ENCODE measurements at regions not wholly inside any gene's neighbourhood (a gene's known extent, or its start where the extent isn't known, plus 50 kb on each side); places are given as distances from the start of the nearest gene placed in this dataset.

DNA sequence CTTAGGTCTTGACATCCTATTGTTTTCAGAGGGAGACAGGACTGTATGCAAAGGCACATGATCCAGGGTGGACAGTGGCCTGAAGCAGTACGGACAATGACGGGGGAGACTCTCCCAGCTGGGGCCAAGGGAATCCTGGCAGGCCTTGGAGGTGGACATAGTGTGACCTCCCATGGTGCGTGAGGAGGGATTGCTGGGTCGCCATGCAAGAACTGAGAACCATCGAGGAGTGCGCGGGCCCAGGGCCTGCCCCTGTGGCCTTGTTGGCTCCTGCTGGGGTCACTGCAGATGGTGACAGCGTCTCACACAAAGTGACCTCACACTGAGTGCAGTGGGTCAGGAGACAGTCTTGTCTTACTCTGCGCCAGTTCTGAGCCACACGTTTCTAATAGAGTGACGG, 192.4 kb downstream of the GADD45G start:
- POLR2A ChIA-PET = interaction anchor here (0.6 kb wide), 1 partner anchor 51 kb away, joined by 4 read pairs; no protein-coding TSS in a partner anchor
- CTCF ChIA-PET = interaction anchor here (0.9 kb wide), 1 partner anchor 302 kb away, joined by 3 read pairs; no protein-coding TSS in a partner anchor

More for the DNA sequence above, 192.4 kb downstream of the GADD45G start:
- no peak for DNase-seq
- Histone ChIP-seq H3K9me2 (no peaks in the 10 kb centered on the region), H3F3A (replicated peaks; ENCODE audit: insufficient read depth) (no peaks in the 10 kb centered on the region), H3K36me3 (replicated peaks in 1 of 2; ENCODE audit: control insufficient read depth in 1 of 2, insufficient read depth in 2 of 2, low read length in 1 of 2) (no peaks in the 10 kb centered on the region), H3K4me2 (no peak overlapping the region), H3K4me3 (ENCODE audit: low read depth in 2 of 2, low read length in 1 of 2) (no peak overlapping the region), H4K20me1 (ENCODE audit: insufficient read depth) (no peaks in the 10 kb centered on the region), H3K9me3 (no peaks in the 10 kb centered on the region), H3K27ac (ENCODE audit: low read depth in 2 of 2, low read length in 1 of 2) (no peak overlapping the region; a peak in 1 of 4 replicates), H3K79me2 (ENCODE audit: insufficient read depth) (no peaks in the 10 kb centered on the region), H2AFZ (ENCODE audit: low read depth) (no peak overlapping the region), H3K4me1 (ENCODE audit: control insufficient read depth in 1 of 2, insufficient read depth in 2 of 2, low read depth in 1 of 2, low read length in 1 of 2) (peaks cover 0 to 26% of the 10 kb centered on the region in 2 experiments; a peak in 1 of 4 replicates), H3K9ac (no peak overlapping the region), H3K27me3 (ENCODE audit: insufficient read depth) (no peaks in the 10 kb centered on the region)
- TF ChIP-seq RAD21 (IDR thresholded peaks at IDR 0.05; ENCODE audit: low read length) = no peak
- no peak for TF ChIP-seq NRF1 (IDR thresholded peaks at IDR 0.05; ENCODE audit: low read depth, low read length)
- no peak for TF ChIP-seq CHD2 (IDR thresholded peaks at IDR 0.05; ENCODE audit: low read length, partially characterized antibody)
- TF ChIP-seq NFIC (IDR thresholded peaks at IDR 0.05; ENCODE audit: borderline replicate concordance) = no peak
- TF ChIP-seq, protein P1, sequence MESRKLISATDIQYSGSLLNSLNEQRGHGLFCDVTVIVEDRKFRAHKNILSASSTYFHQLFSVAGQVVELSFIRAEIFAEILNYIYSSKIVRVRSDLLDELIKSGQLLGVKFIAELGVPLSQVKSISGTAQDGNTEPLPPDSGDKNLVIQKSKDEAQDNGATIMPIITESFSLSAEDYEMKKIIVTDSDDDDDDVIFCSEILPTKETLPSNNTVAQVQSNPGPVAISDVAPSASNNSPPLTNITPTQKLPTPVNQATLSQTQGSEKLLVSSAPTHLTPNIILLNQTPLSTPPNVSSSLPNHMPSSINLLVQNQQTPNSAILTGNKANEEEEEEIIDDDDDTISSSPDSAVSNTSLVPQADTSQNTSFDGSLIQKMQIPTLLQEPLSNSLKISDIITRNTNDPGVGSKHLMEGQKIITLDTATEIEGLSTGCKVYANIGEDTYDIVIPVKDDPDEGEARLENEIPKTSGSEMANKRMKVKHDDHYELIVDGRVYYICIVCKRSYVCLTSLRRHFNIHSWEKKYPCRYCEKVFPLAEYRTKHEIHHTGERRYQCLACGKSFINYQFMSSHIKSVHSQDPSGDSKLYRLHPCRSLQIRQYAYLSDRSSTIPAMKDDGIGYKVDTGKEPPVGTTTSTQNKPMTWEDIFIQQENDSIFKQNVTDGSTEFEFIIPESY (IDR thresholded peaks at IDR 0.05; ENCODE audit: borderline replicate concordance, low read depth) = no peak
- TF ChIP-seq TEAD4 (IDR thresholded peaks at IDR 0.05; ENCODE audit: borderline replicate concordance, insufficient read depth) = no peak
- TF ChIP-seq RXRA (IDR thresholded peaks at IDR 0.05; ENCODE audit: borderline replicate concordance, low read depth) = no peak
- no peak for TF ChIP-seq JUND (IDR thresholded peaks at IDR 0.05)
- no peak for TF ChIP-seq FOSL2 (IDR thresholded peaks at IDR 0.05; ENCODE audit: borderline replicate concordance, low read depth)
- TF ChIP-seq, protein P2, sequence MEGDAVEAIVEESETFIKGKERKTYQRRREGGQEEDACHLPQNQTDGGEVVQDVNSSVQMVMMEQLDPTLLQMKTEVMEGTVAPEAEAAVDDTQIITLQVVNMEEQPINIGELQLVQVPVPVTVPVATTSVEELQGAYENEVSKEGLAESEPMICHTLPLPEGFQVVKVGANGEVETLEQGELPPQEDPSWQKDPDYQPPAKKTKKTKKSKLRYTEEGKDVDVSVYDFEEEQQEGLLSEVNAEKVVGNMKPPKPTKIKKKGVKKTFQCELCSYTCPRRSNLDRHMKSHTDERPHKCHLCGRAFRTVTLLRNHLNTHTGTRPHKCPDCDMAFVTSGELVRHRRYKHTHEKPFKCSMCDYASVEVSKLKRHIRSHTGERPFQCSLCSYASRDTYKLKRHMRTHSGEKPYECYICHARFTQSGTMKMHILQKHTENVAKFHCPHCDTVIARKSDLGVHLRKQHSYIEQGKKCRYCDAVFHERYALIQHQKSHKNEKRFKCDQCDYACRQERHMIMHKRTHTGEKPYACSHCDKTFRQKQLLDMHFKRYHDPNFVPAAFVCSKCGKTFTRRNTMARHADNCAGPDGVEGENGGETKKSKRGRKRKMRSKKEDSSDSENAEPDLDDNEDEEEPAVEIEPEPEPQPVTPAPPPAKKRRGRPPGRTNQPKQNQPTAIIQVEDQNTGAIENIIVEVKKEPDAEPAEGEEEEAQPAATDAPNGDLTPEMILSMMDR (IDR thresholded peaks at IDR 0.05) = no peak
- TF ChIP-seq TAF1 (IDR thresholded peaks at IDR 0.05; ENCODE audit: borderline replicate concordance, low read depth, low read length) = no peak
- TF ChIP-seq, protein P3, sequence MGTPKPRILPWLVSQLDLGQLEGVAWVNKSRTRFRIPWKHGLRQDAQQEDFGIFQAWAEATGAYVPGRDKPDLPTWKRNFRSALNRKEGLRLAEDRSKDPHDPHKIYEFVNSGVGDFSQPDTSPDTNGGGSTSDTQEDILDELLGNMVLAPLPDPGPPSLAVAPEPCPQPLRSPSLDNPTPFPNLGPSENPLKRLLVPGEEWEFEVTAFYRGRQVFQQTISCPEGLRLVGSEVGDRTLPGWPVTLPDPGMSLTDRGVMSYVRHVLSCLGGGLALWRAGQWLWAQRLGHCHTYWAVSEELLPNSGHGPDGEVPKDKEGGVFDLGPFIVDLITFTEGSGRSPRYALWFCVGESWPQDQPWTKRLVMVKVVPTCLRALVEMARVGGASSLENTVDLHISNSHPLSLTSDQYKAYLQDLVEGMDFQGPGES (IDR thresholded peaks at IDR 0.05; ENCODE audit: low read depth, low read length) = no peak
- TF ChIP-seq, protein P4, sequence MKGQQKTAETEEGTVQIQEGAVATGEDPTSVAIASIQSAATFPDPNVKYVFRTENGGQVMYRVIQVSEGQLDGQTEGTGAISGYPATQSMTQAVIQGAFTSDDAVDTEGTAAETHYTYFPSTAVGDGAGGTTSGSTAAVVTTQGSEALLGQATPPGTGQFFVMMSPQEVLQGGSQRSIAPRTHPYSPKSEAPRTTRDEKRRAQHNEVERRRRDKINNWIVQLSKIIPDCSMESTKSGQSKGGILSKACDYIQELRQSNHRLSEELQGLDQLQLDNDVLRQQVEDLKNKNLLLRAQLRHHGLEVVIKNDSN (IDR thresholded peaks at IDR 0.05; ENCODE audit: borderline replicate concordance, low read depth) = no peak
- TF ChIP-seq TCF12 (IDR thresholded peaks at IDR 0.05) = no peak
- no peak for TF ChIP-seq RFX5 (IDR thresholded peaks at IDR 0.05; ENCODE audit: low read length)
- no peak for TF ChIP-seq MEF2A (IDR thresholded peaks at IDR 0.05; ENCODE audit: borderline replicate concordance, low read depth)
- TF ChIP-seq, protein P5, sequence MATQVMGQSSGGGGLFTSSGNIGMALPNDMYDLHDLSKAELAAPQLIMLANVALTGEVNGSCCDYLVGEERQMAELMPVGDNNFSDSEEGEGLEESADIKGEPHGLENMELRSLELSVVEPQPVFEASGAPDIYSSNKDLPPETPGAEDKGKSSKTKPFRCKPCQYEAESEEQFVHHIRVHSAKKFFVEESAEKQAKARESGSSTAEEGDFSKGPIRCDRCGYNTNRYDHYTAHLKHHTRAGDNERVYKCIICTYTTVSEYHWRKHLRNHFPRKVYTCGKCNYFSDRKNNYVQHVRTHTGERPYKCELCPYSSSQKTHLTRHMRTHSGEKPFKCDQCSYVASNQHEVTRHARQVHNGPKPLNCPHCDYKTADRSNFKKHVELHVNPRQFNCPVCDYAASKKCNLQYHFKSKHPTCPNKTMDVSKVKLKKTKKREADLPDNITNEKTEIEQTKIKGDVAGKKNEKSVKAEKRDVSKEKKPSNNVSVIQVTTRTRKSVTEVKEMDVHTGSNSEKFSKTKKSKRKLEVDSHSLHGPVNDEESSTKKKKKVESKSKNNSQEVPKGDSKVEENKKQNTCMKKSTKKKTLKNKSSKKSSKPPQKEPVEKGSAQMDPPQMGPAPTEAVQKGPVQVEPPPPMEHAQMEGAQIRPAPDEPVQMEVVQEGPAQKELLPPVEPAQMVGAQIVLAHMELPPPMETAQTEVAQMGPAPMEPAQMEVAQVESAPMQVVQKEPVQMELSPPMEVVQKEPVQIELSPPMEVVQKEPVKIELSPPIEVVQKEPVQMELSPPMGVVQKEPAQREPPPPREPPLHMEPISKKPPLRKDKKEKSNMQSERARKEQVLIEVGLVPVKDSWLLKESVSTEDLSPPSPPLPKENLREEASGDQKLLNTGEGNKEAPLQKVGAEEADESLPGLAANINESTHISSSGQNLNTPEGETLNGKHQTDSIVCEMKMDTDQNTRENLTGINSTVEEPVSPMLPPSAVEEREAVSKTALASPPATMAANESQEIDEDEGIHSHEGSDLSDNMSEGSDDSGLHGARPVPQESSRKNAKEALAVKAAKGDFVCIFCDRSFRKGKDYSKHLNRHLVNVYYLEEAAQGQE (IDR thresholded peaks at IDR 0.05; ENCODE audit: low read depth, low read length) = no peak
- TF ChIP-seq FOXJ3 (CRISPR knock-in tag; IDR thresholded peaks at IDR 0.05) = no peak
- no peak for TF ChIP-seq MXI1 (IDR thresholded peaks at IDR 0.05; ENCODE audit: low read depth, low read length)
- WGBS (ENCODE audit: low lambda C conversion rate) = 79% methylated on average over 11 of the region's 11 CpGs

Data from SK-N-SH (cell line).